ENCODE measurements at regions not wholly inside any gene's neighbourhood (a gene's known extent, or its start where the extent isn't known, plus 50 kb on each side); places are given as distances from the start of the nearest gene placed in this dataset.

- no peak for TF ChIP-seq JUN (IDR thresholded peaks at IDR 0.05; ENCODE audit: low read depth, low read length)
- peak; percentile 58; the same call in 1 of the 2 replicates for TF ChIP-seq RFX5 (IDR thresholded peaks at IDR 0.05; ENCODE audit: borderline replicate concordance, low read depth, low read length)
- TF ChIP-seq RNF2 (IDR thresholded peaks at IDR 0.05; ENCODE audit: borderline replicate concordance, low read depth, low read length, missing control alignments, poor library complexity, severe bottlenecking), result no peak
- peak; percentile 55 to 66 (median 65) for TF ChIP-seq CTCF (IDR thresholded peaks at IDR 0.05; ENCODE audit: control extremely low read depth in 1 of 3, insufficient read depth in 1 of 3, low read depth in 1 of 3, low read length in 3 of 3)
- TF ChIP-seq KDM1A (IDR thresholded peaks at IDR 0.05; ENCODE audit: borderline replicate concordance, low read length), result no peak
- TF ChIP-seq NRF1 (IDR thresholded peaks at IDR 0.05; ENCODE audit: low read depth, low read length), result no peak
- no peak for TF ChIP-seq ATF3 (IDR thresholded peaks at IDR 0.05; ENCODE audit: insufficient read depth, low read depth, low read length)
- peak; percentile 63 to 77 for TF ChIP-seq RAD21 (IDR thresholded peaks at IDR 0.05 in 1 of 2, conservative IDR thresholded peaks at IDR 0.05 in 1 of 2; ENCODE audit: low read depth in 2 of 2, low read length in 2 of 2)
- Histone ChIP-seq H3K4me1 (replicated peaks in 1 of 4; ENCODE audit: control insufficient read depth in 3 of 4, insufficient read depth in 4 of 4, low read length in 3 of 4) (no peaks in the 10 kb centered on the region; a peak in 3 of 7 replicates), H3K27me3 (replicated peaks in 1 of 4; ENCODE audit: control insufficient read depth in 3 of 4, extremely low read depth in 1 of 4, insufficient read depth in 3 of 4, low read length in 3 of 4) (no peaks in the 10 kb centered on the region), H3K27ac (ENCODE audit: low read depth, low read length) (no peak overlapping the region), H2BK15ac (ENCODE audit: low read length) (no peak overlapping the region), H2AK5ac (ENCODE audit: low read depth, low read length) (no peak overlapping the region), H3K79me2 (ENCODE audit: control insufficient read depth in 1 of 2, insufficient read depth in 2 of 2, low read length in 2 of 2) (no peaks in the 10 kb centered on the region), H2BK12ac (ENCODE audit: low read depth, low read length) (peak overlapping the region; percentile 72; the same call in 1 of the 2 replicates), H3K56ac (replicated peaks; ENCODE audit: insufficient read length, low read depth, low read length) (no peak overlapping the region), H4K8ac (ENCODE audit: extremely low read depth, insufficient read depth, low read length) (no peak overlapping the region), H2BK20ac (ENCODE audit: low read length) (no peak overlapping the region), H3K23ac (ENCODE audit: insufficient read length) (no peak overlapping the region), H2AFZ (ENCODE audit: low read length) (peak overlapping the region; percentile 81; the same call in 1 of the 2 replicates), H3K4ac (replicated peaks; ENCODE audit: insufficient read length, low read depth, low read length) (no peak overlapping the region), H3K4me3 (ENCODE audit: extremely low read depth in 1 of 4, insufficient read depth in 2 of 4, low read depth in 3 of 4, low read length in 4 of 4) (no peak overlapping the region), H2BK5ac (ENCODE audit: low read depth, low read length) (no peak overlapping the region), H3K14ac (ENCODE audit: insufficient read length) (no peak overlapping the region), H3K9me3 (ENCODE audit: insufficient read depth in 2 of 2, low read depth in 1 of 2, low read length in 1 of 2) (no peaks in the 10 kb centered on the region), H3K79me1 (ENCODE audit: low read depth, low read length) (no peaks in the 10 kb centered on the region), H4K91ac (replicated peaks; ENCODE audit: insufficient read length, low read length) (no peak overlapping the region), H3K36me3 (ENCODE audit: control insufficient read depth in 2 of 4, insufficient read depth in 4 of 4, low read length in 3 of 4) (no peaks in the 10 kb centered on the region), H4K5ac (ENCODE audit: insufficient read length, low read depth, low read length) (no peak overlapping the region), H3K18ac (ENCODE audit: extremely low read depth, low read length) (no peak overlapping the region), H4K20me1 (replicated peaks in 1 of 2; ENCODE audit: control insufficient read depth in 1 of 2, insufficient read depth in 2 of 2, low read length in 2 of 2) (no peaks in the 10 kb centered on the region), H2BK120ac (replicated peaks; ENCODE audit: low read depth, low read length) (no peak overlapping the region), H3K4me2 (ENCODE audit: insufficient read depth in 1 of 2, low read depth in 2 of 2, low read length in 2 of 2) (no peak overlapping the region), H3K23me2 (ENCODE audit: low read depth, low read length) (no peaks in the 10 kb centered on the region), H3K9ac (replicated peaks in 1 of 4; ENCODE audit: extremely low read depth in 1 of 4, low read depth in 3 of 4, low read length in 3 of 4) (no peak overlapping the region)
- CTCF ChIA-PET (ENCODE audit: partially characterized antibody), result interaction anchor here (0.8 to 5.5 kb wide), 21 partner anchors 8 to 330 kb away, joined by 3 to 66 read pairs (median 9); no protein-coding TSS in a partner anchor
- 68% methylated on average over 6 of the region's 6 CpGs; no CpG with 5 or more reads in 1 of the 2 experiments for WGBS, 2 experiments (ENCODE audit: extremely low coverage in 1 of 2, insufficient coverage in 1 of 2, insufficient read length in 1 of 2, insufficient replicate concordance in 2 of 2, low coverage in 1 of 2, low lambda C conversion rate in 2 of 2, missing lambda C conversion rate in 1 of 2)
- DNase-seq (ENCODE audit: low read depth in 1 of 2, low spot score in 2 of 2) (no peak), FAIRE-seq (peak; percentile 76)
- POLR2A ChIA-PET (ENCODE audit: partially characterized antibody), result interaction anchor here (1.2 to 4.0 kb wide), 3 partner anchors 10 to 49 kb away, joined by 3 to 31 read pairs (median 4); no protein-coding TSS in a partner anchor
These were observed 170.2 kb upstream of the PZP start for GRCh38 chr12:9378430-9378835.
